ENCODE measurements at regions not wholly inside any gene's neighbourhood (a gene's known extent, or its start where the extent isn't known, plus 50 kb on each side); places are given as distances from the start of the nearest gene placed in this dataset.

- ATAC-seq (no peak), DNase-seq (no peak)
- peaks cover 21% of the 10 kb centered on the region for H3K4me1 ChIP-seq
- intact Hi-C loops (cut with DNase I): no loop called here
- no peaks in the 10 kb centered on the region for H3K36me3 ChIP-seq
- H3K27ac ChIP-seq: no peak overlapping the region
- no peak for TF ChIP-seq CTCF (IDR thresholded peaks at IDR 0.05)
- H3K27me3 ChIP-seq (ENCODE audit: low read depth): no peaks in the 10 kb centered on the region
- H3K9me3 ChIP-seq: no peaks in the 10 kb centered on the region
- no peak overlapping the region for H3K4me3 ChIP-seq
Measured at GRCh38 chr1:234855851-234856250, 245.9 kb upstream of the IRF2BP2 start.

- no peak for ATAC-seq
- no peaks in the 10 kb centered on the region for H3K9me3 ChIP-seq
- no peak overlapping the region for H3K27ac ChIP-seq
- H3K4me1 ChIP-seq: peaks cover 29% of the 10 kb centered on the region
- no peak overlapping the region for H3K4me3 ChIP-seq
- DNase-seq: no peak
- TF ChIP-seq CTCF (IDR thresholded peaks at IDR 0.05): no peak
- H3K27me3 ChIP-seq (ENCODE audit: low read depth): no peaks in the 10 kb centered on the region
- intact Hi-C loops (cut with DNase I): no loop called here
- H3K36me3 ChIP-seq: no peaks in the 10 kb centered on the region
Measured at GRCh38 chr1:234854645-234855039, 244.7 kb upstream of the IRF2BP2 start.

DNA sequence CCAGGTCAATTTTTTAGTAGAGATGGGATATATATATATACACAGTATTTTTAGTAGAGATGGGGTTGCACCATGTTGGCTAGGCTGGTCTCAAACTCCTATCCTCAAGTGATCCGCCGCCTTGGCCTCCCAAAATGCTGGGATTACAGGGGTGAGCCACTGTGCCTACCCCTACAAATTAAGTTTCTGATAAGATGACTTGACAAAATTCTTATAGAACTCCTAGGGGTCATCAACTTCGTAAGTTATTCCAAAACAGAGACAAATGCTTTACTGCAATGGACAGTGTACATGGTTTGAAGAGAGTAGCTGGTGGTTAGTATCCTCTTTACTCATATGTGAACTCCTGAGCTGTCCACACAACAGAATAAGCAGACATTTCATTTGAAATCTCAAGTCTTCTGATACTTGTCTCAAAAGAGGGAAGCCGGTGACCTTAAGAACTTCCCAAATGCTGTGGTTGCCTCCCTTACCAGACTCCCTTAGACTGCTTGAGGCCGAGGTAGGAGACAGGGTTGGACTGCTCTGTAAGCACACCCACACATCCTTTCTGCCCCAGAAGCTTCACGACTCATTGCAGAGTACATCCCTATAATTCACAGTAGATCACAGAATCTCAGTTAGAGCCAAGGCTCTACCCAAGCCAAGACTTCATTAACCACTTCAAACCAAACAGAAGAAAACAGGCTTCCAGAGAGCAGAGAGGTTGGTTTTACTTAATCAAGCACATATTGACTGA is 244.1 kb upstream of the IRF2BP2 start:
- no peak for TF ChIP-seq CTCF (IDR thresholded peaks at IDR 0.05)
- DNase-seq: no peak
- H3K9me3 ChIP-seq: no peaks in the 10 kb centered on the region
- H3K27ac ChIP-seq: no peak overlapping the region
- intact Hi-C loops (cut with DNase I): no loop called here
- no peak overlapping the region for H3K4me3 ChIP-seq
- ATAC-seq: peak; percentile 45 to 75
- no peaks in the 10 kb centered on the region for H3K36me3 ChIP-seq
- no peaks in the 10 kb centered on the region for H3K27me3 ChIP-seq (ENCODE audit: low read depth)
- peaks cover 34% of the 10 kb centered on the region for H3K4me1 ChIP-seq

- no peak for DNase-seq
- no peak overlapping the region for H3K4me3 ChIP-seq
- no peak for TF ChIP-seq CTCF (IDR thresholded peaks at IDR 0.05)
- no peak overlapping the region for H3K27ac ChIP-seq
- H3K9me3 ChIP-seq: no peaks in the 10 kb centered on the region
- no peaks in the 10 kb centered on the region for H3K27me3 ChIP-seq (ENCODE audit: low read depth)
- intact Hi-C loops (cut with DNase I): no loop called here
- H3K4me1 ChIP-seq: peaks cover 34% of the 10 kb centered on the region
- no peak for ATAC-seq
- no peaks in the 10 kb centered on the region for H3K36me3 ChIP-seq
Measured at GRCh38 chr1:234852659-234853058, 242.7 kb upstream of the IRF2BP2 start.

GRCh38 chr1:234851450-234852438 is 241.8 kb upstream of the IRF2BP2 start:
- TF ChIP-seq CTCF (IDR thresholded peaks at IDR 0.05): no peak
- Histone ChIP-seq H3K27ac (peak overlapping the region; percentile 18), H3K4me1 (peaks cover 34% of the 10 kb centered on the region), H3K4me3 (no peak overlapping the region), H3K36me3 (no peaks in the 10 kb centered on the region), H3K27me3 (ENCODE audit: low read depth) (no peaks in the 10 kb centered on the region), H3K9me3 (no peaks in the 10 kb centered on the region)
- ATAC-seq: peak; percentile 66 to 69
- intact Hi-C loops (cut with DNase I): no loop called here
- DNase-seq: peak; percentile 60
